Thoracic aorta (tissue), 2 donors: ENCODE measurements at regions not wholly inside any gene's neighbourhood (a gene's known extent, or its start where the extent isn't known, plus 50 kb on each side); places are given as distances from the start of the nearest gene placed in this dataset.

Source experiments
- ATAC-seq: fragments of 150-250 bp; one replicate; pipeline ENCODE4 v1.8.0; 2017; ENCODE audit warnings: low read depth; ENCODE audit not compliant: insufficient number of reproducible peaks, low FRiP score
- DNase-seq: peaks from one replicate; pipeline ENCODE4 v3.0.0-alpha.2; 2020; ENCODE audit warnings: low spot score
- H3K27ac ChIP-seq, 2 donors: fragments of 200-600 bp; sonication (generic); 1 replicate in 1 of 2; 2 replicates in 1 of 2; pipeline ENCODE4 v1.5.1; 2016; ENCODE audit warnings: mild to moderate bottlenecking in 2 of 2, moderate library complexity in 2 of 2
- H3K27me3 ChIP-seq: fragments of 200-600 bp; sonication (generic); replicated peaks from 2 replicates; pipeline ENCODE4 v1.6.0; 2016; ENCODE audit warnings: mild to moderate bottlenecking; ENCODE audit not compliant: insufficient read depth
- H3K36me3 ChIP-seq: fragments of 200-600 bp; sonication (generic); one replicate; pipeline ENCODE4 v1.5.1; 2016
- H3K4me1 ChIP-seq, 2 donors: fragments of 200-600 bp; sonication (generic); 1 replicate in 1 of 2; 2 replicates in 1 of 2; pipeline versions ENCODE4 v1.5.1 to v1.6.0; 2016; ENCODE audit warnings: low read depth in 2 of 2, mild to moderate bottlenecking in 1 of 2; ENCODE audit not compliant: control insufficient read depth in 1 of 2
- H3K4me3 ChIP-seq: fragments of 200-600 bp; sonication (generic); 2 replicates; pipeline ENCODE4 v1.5.1; 2016; ENCODE audit warnings: mild to moderate bottlenecking
- H3K9me3 ChIP-seq: fragments of 200-600 bp; sonication (generic); 2 replicates; pipeline ENCODE4 v1.5.1; 2016
- CTCF ChIP-seq: fragments of 200-600 bp; sonication (generic); IDR thresholded peaks from one replicate; pipeline ENCODE4 v1.5.1; 2019; ENCODE audit warnings: antibody characterized with exemption

DNA sequence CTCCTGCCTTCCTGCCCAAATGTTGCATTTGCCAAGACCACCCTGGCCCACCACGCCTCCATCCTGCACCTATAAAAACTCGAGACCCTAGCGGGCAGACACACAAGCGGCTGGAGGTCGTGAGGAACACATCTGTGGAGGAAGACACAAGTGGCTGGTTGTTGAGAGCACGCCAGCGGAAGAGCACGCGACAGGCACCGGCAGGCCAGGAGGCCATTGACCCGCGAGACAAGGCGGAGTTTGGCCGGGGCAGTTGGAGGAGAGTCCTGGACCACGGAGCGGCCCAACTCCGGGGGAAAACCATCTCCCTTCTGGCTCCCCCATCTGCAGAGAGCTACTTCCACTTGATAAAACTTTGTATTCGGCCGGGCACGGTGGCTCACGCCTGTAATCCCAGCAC lies 115.2 kb upstream of the AGA start:
- H3K4me3 ChIP-seq: no peak overlapping the region
- ATAC-seq: no peak
- no peaks in the 10 kb centered on the region for H3K4me1 ChIP-seq
- H3K27ac ChIP-seq: no peak overlapping the region
- no peaks in the 10 kb centered on the region for H3K9me3 ChIP-seq
- no peaks in the 10 kb centered on the region for H3K27me3 ChIP-seq
- no peak for DNase-seq
- TF ChIP-seq CTCF: no peak
- H3K36me3 ChIP-seq: no peaks in the 10 kb centered on the region

DNA sequence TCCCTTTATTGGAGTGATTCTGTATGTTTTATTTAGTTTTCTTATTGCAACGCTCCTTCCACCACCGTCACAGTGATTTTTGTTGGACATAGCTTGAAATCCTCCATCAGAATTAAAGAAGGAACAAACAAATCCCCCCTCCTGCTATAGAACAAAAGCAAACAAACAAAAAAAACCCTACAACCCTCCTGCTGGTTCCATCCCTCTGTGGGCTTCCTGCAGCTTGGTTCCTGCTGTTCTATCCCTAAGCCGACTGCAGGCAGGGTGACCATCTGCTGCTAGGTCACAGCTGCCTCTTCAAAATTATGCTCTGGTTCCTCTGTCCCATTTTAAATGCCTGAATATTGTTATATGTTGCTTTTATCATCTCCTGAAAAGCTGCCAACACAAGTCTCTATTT lies 116.8 kb upstream of the AGA start:
- DNase-seq: no peak
- TF ChIP-seq CTCF: no peak
- Histone ChIP-seq H3K27ac (no peak overlapping the region), H3K27me3 (no peaks in the 10 kb centered on the region), H3K9me3 (no peaks in the 10 kb centered on the region), H3K4me3 (no peak overlapping the region), H3K4me1 (no peaks in the 10 kb centered on the region), H3K36me3 (no peaks in the 10 kb centered on the region)
- no peak for ATAC-seq

- H3K4me3 ChIP-seq: no peak overlapping the region
- no peaks in the 10 kb centered on the region for H3K4me1 ChIP-seq
- TF ChIP-seq CTCF: no peak
- no peak for DNase-seq
- no peaks in the 10 kb centered on the region for H3K9me3 ChIP-seq
- H3K27me3 ChIP-seq: no peaks in the 10 kb centered on the region
- ATAC-seq: no peak
- no peaks in the 10 kb centered on the region for H3K36me3 ChIP-seq
- no peak overlapping the region for H3K27ac ChIP-seq
These were observed 119.9 kb upstream of the AGA start for GRCh38 chr4:177562163-177562562.

- DNase-seq: no peak
- Histone ChIP-seq H3K4me3 (no peak overlapping the region), H3K27me3 (no peaks in the 10 kb centered on the region), H3K4me1 (no peaks in the 10 kb centered on the region), H3K9me3 (no peaks in the 10 kb centered on the region), H3K27ac (no peak overlapping the region), H3K36me3 (no peaks in the 10 kb centered on the region)
- TF ChIP-seq CTCF: no peak
- no peak for ATAC-seq
These were observed 120.6 kb upstream of the AGA start for GRCh38 chr4:177562859-177563258.

GRCh38 chr4:177566691-177567090 lies 124.5 kb upstream of the AGA start:
- Histone ChIP-seq H3K27ac (no peak overlapping the region), H3K36me3 (no peaks in the 10 kb centered on the region), H3K4me3 (no peak overlapping the region), H3K9me3 (no peaks in the 10 kb centered on the region), H3K4me1 (peaks cover 8 to 10% of the 10 kb centered on the region in 2 donors), H3K27me3 (no peaks in the 10 kb centered on the region)
- ATAC-seq (no peak), DNase-seq (no peak)
- TF ChIP-seq CTCF: no peak
